ENCODE measurements at regions not wholly inside any gene's neighbourhood (a gene's known extent, or its start where the extent isn't known, plus 50 kb on each side); places are given as distances from the start of the nearest gene placed in this dataset.

GRCh38 chr22:49284056-49284784, 543.5 kb downstream of the BRD1 start:
- TF ChIP-seq EZH2phosphoT487 (IDR thresholded peaks at IDR 0.05; ENCODE audit: insufficient read depth, low read depth) (no peak), EZH2 (IDR thresholded peaks at IDR 0.05; ENCODE audit: insufficient read depth, poor library complexity, severe bottlenecking) (no peak)
